H9 (cell line): ENCODE measurements at regions not wholly inside any gene's neighbourhood (a gene's known extent, or its start where the extent isn't known, plus 50 kb on each side); places are given as distances from the start of the nearest gene placed in this dataset.
A peak's percentile ranks its signal among the peaks of the same experiment; 100 is the strongest.

Experiments used
- DNase-seq: peaks from one replicate; pipeline ENCODE4 v3.0.0-alpha.2; 2017
- H2AFZ ChIP-seq: one replicate; pipeline ENCODE4 v1.6.1; 2013; ENCODE audit warnings: mild to moderate bottlenecking, low read length, control low read depth, moderate library complexity
- H2AK5ac ChIP-seq: 2 replicates; pipeline ENCODE4 v1.6.1; 2013; ENCODE audit warnings: low read length, control low read depth, mixed read lengths; ENCODE audit not compliant: insufficient read length
- H2BK120ac ChIP-seq: one replicate; pipeline ENCODE4 v1.6.1; 2013; ENCODE audit warnings: low read depth, mild to moderate bottlenecking, low read length, control low read depth, inconsistent platforms; ENCODE audit not compliant: poor library complexity, severe bottlenecking
- H2BK12ac ChIP-seq: 2 replicates; pipeline ENCODE4 v1.6.1; 2013; ENCODE audit warnings: low read length, control low read depth, mixed read lengths, low read depth; ENCODE audit not compliant: insufficient read length
- H2BK15ac ChIP-seq: 2 replicates; pipeline ENCODE4 v1.6.1; 2013; ENCODE audit warnings: low read depth, low read length, control low read depth
- H2BK20ac ChIP-seq: one replicate; pipeline ENCODE4 v1.6.1; 2013; ENCODE audit warnings: low read depth, mild to moderate bottlenecking, low read length, control low read depth, inconsistent platforms; ENCODE audit not compliant: poor library complexity, severe bottlenecking
- H2BK5ac ChIP-seq: 2 replicates; pipeline ENCODE4 v1.6.1; 2013; ENCODE audit warnings: low read length, control low read depth, mixed read lengths; ENCODE audit not compliant: insufficient read length
- H3K14ac ChIP-seq: 2 replicates; pipeline ENCODE4 v1.6.1; 2013; ENCODE audit warnings: low read length, control low read depth; ENCODE audit not compliant: insufficient read depth
- H3K18ac ChIP-seq: 2 replicates; pipeline ENCODE4 v1.6.1; 2013; ENCODE audit warnings: low read depth, mild to moderate bottlenecking, mixed read lengths, low read length, control low read depth; ENCODE audit not compliant: insufficient read length
- H3K23ac ChIP-seq: 2 replicates; pipeline ENCODE4 v1.6.1; 2013; ENCODE audit warnings: low read length, control low read depth, mixed read lengths, low read depth; ENCODE audit not compliant: insufficient read length
- H3K23me2 ChIP-seq: 2 replicates; pipeline ENCODE4 v1.6.1; 2013; ENCODE audit warnings: low read depth, mild to moderate bottlenecking, mixed read lengths, low read length, control low read depth; ENCODE audit not compliant: insufficient read length, poor library complexity, severe bottlenecking
- H3K27ac ChIP-seq: 2 replicates; pipeline ENCODE4 v1.5.1; 2013; ENCODE audit warnings: low read length, control low read depth, mixed read lengths, low read depth; ENCODE audit not compliant: insufficient read length
- H3K27me3 ChIP-seq: 2 replicates; pipeline ENCODE4 v1.6.1; 2013; ENCODE audit warnings: low read length, control low read depth, inconsistent platforms; ENCODE audit not compliant: insufficient read depth
- H3K4ac ChIP-seq: 2 replicates; pipeline ENCODE4 v1.6.1; 2013; ENCODE audit warnings: low read depth, mild to moderate bottlenecking, control low read depth, inconsistent platforms, low read length, moderate library complexity
- H3K4me1 ChIP-seq: 2 replicates; pipeline ENCODE4 v1.6.1; 2013; ENCODE audit warnings: low read length, control low read depth, inconsistent platforms; ENCODE audit not compliant: insufficient read depth
- H3K4me2 ChIP-seq: 2 replicates; pipeline ENCODE4 v1.6.1; 2013; ENCODE audit warnings: low read length, control low read depth, mixed read lengths; ENCODE audit not compliant: insufficient read length, insufficient read depth
- H3K56ac ChIP-seq: 2 replicates; pipeline ENCODE4 v1.6.1; 2013; ENCODE audit warnings: low read depth, mild to moderate bottlenecking, mixed read lengths, low read length, control low read depth; ENCODE audit not compliant: insufficient read length
- H3K79me1 ChIP-seq: 2 replicates; pipeline ENCODE4 v1.6.1; 2013; ENCODE audit warnings: low read depth, mild to moderate bottlenecking, moderate library complexity, low read length, control low read depth, inconsistent platforms; ENCODE audit not compliant: insufficient read depth, poor library complexity, severe bottlenecking
- H3K79me2 ChIP-seq: 2 replicates; pipeline ENCODE4 v1.6.1; 2013; ENCODE audit warnings: low read length, control low read depth, inconsistent platforms; ENCODE audit not compliant: insufficient read depth
- H3K9ac ChIP-seq: 2 replicates; pipeline ENCODE4 v1.6.1; 2013; ENCODE audit warnings: low read length, control low read depth, mixed read lengths; ENCODE audit not compliant: insufficient read length; ENCODE audit errors: extremely low read depth
- H3K9me3 ChIP-seq: one replicate; pipeline ENCODE4 v1.6.1; 2013; ENCODE audit warnings: low read depth, low read length, inconsistent platforms; ENCODE audit not compliant: control insufficient read depth
- H3T11ph ChIP-seq: one replicate; pipeline ENCODE4 v1.6.1; 2013; ENCODE audit warnings: mild to moderate bottlenecking, low read length, control low read depth, inconsistent platforms
- H4K20me1 ChIP-seq: one replicate; pipeline ENCODE4 v1.6.1; 2013; ENCODE audit not compliant: control insufficient read depth, insufficient read length, insufficient read depth
- H4K5ac ChIP-seq: 2 replicates; pipeline ENCODE4 v1.6.1; 2013; ENCODE audit warnings: low read depth, mild to moderate bottlenecking, mixed read lengths, low read length, control low read depth; ENCODE audit not compliant: insufficient read length
- H4K8ac ChIP-seq: replicated peaks from 2 replicates; pipeline ENCODE4 v1.6.1; 2013; ENCODE audit warnings: low read length, control low read depth, mixed read lengths, low read depth; ENCODE audit not compliant: insufficient read length
- H4K91ac ChIP-seq: 2 replicates; pipeline ENCODE4 v1.6.1; 2013; ENCODE audit warnings: low read depth, mild to moderate bottlenecking, moderate library complexity, mixed read lengths, low read length, control low read depth; ENCODE audit not compliant: insufficient read length
- H3K27ac Mint-ChIP-seq, 3 experiments: 2 replicates in 2 of 3; 3 replicates in 1 of 3; pipeline ENCODE4 v1.8.0; 2020 to 2021; ENCODE audit warnings: mixed read lengths in 3 of 3, mild to moderate bottlenecking in 1 of 3, moderate library complexity in 1 of 3
- H3K27me3 Mint-ChIP-seq: 2 replicates; pipeline ENCODE4 v1.8.0; 2021; ENCODE audit warnings: low read depth, mild to moderate bottlenecking, moderate library complexity, mixed read lengths
- H3K36me3 Mint-ChIP-seq, 3 experiments: 2 replicates in 2 of 3; 3 replicates in 1 of 3; pipeline ENCODE4 v1.8.0; 2020 to 2021; ENCODE audit warnings: low read depth in 3 of 3, mixed read lengths in 3 of 3; ENCODE audit not compliant: insufficient read depth in 1 of 3
- H3K4me1 Mint-ChIP-seq, 2 experiments: 2 replicates each; pipeline ENCODE4 v1.8.0; 2020; ENCODE audit warnings: mixed read lengths in 2 of 2
- H3K4me3 Mint-ChIP-seq, 2 experiments: 2 replicates in 1 of 2; 3 replicates in 1 of 2; pipeline ENCODE4 v1.8.0; 2020 to 2021; ENCODE audit warnings: mild to moderate bottlenecking in 2 of 2, mixed read lengths in 2 of 2, moderate library complexity in 1 of 2
- H3K9me3 Mint-ChIP-seq, 2 experiments: 2 replicates in 1 of 2; 3 replicates in 1 of 2; pipeline ENCODE4 v1.8.0; 2020; ENCODE audit warnings: mild to moderate bottlenecking in 2 of 2, mixed read lengths in 2 of 2, moderate library complexity in 1 of 2
- WGBS: extraction: QIAGEN DNeasy Blood & Tissue Kit; methylation state at CpG from one replicate; pipeline ENCODE4 v1.1.7; 2013; ENCODE audit warnings: missing lambda C conversion rate, low lambda C conversion rate, mixed read lengths; ENCODE audit not compliant: insufficient read length; ENCODE audit errors: extremely low coverage; 5-methylcytosine and 5-hydroxymethylcytosine counted together
- TF ChIP-seq, protein P1 (sequence below): fragments of 200-600 bp; sonication (generic); conservative IDR thresholded peaks from 3 replicates; pipeline ENCODE4 v1.8.0; 2021; ENCODE audit warnings: antibody characterized with exemption, mild to moderate bottlenecking

DNA sequence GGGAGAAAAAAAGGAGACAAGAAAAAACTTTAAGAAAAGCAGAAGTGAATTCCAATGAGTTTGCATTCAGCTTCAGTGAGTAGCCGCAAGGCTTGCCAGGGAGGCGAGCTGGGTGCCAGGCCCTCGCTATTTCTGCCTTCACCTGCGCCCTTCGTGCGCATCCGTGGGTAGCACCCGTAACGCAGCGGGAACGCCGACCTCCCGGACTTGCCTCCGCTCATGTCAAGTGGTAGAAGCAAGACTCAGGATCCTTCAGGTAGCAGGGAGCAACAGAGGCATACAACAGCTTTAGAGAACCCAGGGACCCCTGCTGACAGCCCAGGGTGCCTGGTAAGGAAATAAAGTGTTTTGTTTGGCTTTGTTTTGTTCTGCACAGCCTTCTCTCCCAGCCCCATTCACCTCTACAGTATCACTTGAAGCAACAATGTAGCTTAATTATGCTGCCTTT, 140.0 kb upstream of the BCOR start:
- H3K18ac ChIP-seq, result no peak overlapping the region
- Mint-ChIP-seq H3K36me3 (peaks cover 0 to 6% (median 3%) of the 10 kb centered on the region in 3 experiments; a peak in 4 of 7 replicates), H3K27ac (peak overlapping the region in 1 of 3 experiments; percentile 24; a peak in 1 of 7 replicates), H3K27me3 (peaks cover 32% of the 10 kb centered on the region), H3K4me1 (peaks cover 11 to 14% of the 10 kb centered on the region in 2 experiments), H3K4me3 (no peak overlapping the region; a peak in 1 of 5 replicates), H3K9me3 (peaks cover 57 to 60% of the 10 kb centered on the region in 2 experiments)
- no peak overlapping the region for H4K5ac ChIP-seq
- H3K23me2 ChIP-seq, result no peaks in the 10 kb centered on the region
- H4K91ac ChIP-seq, result no peak overlapping the region
- H4K8ac ChIP-seq, result no peak overlapping the region
- no peak overlapping the region for H3K4ac ChIP-seq
- H3K14ac ChIP-seq, result no peak overlapping the region
- no peaks in the 10 kb centered on the region for H3K9me3 ChIP-seq
- no peak overlapping the region for H2BK20ac ChIP-seq
- no peak overlapping the region for H3T11ph ChIP-seq
- no CpG with 5 or more reads among the region's 14 CpGs for WGBS
- no peak overlapping the region for H3K9ac ChIP-seq
- TF ChIP-seq, protein P1, sequence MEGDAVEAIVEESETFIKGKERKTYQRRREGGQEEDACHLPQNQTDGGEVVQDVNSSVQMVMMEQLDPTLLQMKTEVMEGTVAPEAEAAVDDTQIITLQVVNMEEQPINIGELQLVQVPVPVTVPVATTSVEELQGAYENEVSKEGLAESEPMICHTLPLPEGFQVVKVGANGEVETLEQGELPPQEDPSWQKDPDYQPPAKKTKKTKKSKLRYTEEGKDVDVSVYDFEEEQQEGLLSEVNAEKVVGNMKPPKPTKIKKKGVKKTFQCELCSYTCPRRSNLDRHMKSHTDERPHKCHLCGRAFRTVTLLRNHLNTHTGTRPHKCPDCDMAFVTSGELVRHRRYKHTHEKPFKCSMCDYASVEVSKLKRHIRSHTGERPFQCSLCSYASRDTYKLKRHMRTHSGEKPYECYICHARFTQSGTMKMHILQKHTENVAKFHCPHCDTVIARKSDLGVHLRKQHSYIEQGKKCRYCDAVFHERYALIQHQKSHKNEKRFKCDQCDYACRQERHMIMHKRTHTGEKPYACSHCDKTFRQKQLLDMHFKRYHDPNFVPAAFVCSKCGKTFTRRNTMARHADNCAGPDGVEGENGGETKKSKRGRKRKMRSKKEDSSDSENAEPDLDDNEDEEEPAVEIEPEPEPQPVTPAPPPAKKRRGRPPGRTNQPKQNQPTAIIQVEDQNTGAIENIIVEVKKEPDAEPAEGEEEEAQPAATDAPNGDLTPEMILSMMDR, result no peak
- no peaks in the 10 kb centered on the region for H3K79me2 ChIP-seq
- no peak overlapping the region for H2BK12ac ChIP-seq
- no peak overlapping the region for H2AFZ ChIP-seq
- no peak overlapping the region for H2BK120ac ChIP-seq
- H2BK5ac ChIP-seq, result no peak overlapping the region
- no peak overlapping the region for H3K4me2 ChIP-seq
- no peak overlapping the region for H3K23ac ChIP-seq
- H3K56ac ChIP-seq, result no peak overlapping the region
- H3K27me3 ChIP-seq, result no peaks in the 10 kb centered on the region
- H3K27ac ChIP-seq, result no peak overlapping the region
- no peak overlapping the region for H2BK15ac ChIP-seq
- H2AK5ac ChIP-seq, result no peak overlapping the region
- no peaks in the 10 kb centered on the region for H3K79me1 ChIP-seq
- no peaks in the 10 kb centered on the region for H4K20me1 ChIP-seq
- peak; percentile 42 for DNase-seq
- no peaks in the 10 kb centered on the region for H3K4me1 ChIP-seq
